Fibroblast of villous mesenchyme (primary cell): ENCODE measurements at regions not wholly inside any gene's neighbourhood (a gene's known extent, or its start where the extent isn't known, plus 50 kb on each side); places are given as distances from the start of the nearest gene placed in this dataset.

Experiments
- DNase-seq: peaks from one replicate; pipeline ENCODE4 v3.0.0-alpha.2; 2010; ENCODE audit warnings: low read depth
- H3K4me3 ChIP-seq: 2 replicates; pipeline ENCODE4 v1.5.1; 2011; ENCODE audit warnings: low read depth, mild to moderate bottlenecking, low read length
- CTCF ChIP-seq: IDR thresholded peaks from 2 replicates; pipeline ENCODE4 v1.5.1; 2012; ENCODE audit warnings: low read depth, mild to moderate bottlenecking, low read length; ENCODE audit not compliant: insufficient read depth

- TF ChIP-seq CTCF: no peak
- H3K4me3 ChIP-seq: no peak overlapping the region
- DNase-seq: peak; percentile 1
Measured at GRCh38 chr3:145197051-145197820, 963.7 kb downstream of the PLOD2 start.

GRCh38 chr3:145197821-145198220, 963.2 kb downstream of the PLOD2 start:
- H3K4me3 ChIP-seq: no peak overlapping the region
- peak; percentile 20 for DNase-seq
- no peak for TF ChIP-seq CTCF

GRCh38 chr3:145209561-145209960, 951.4 kb downstream of the PLOD2 start:
- no peak overlapping the region for H3K4me3 ChIP-seq
- TF ChIP-seq CTCF: no peak
- DNase-seq: peak; percentile 45

GRCh38 chr3:145219355-145220235, 941.4 kb downstream of the PLOD2 start:
- TF ChIP-seq CTCF: no peak
- no peak overlapping the region for H3K4me3 ChIP-seq
- DNase-seq: no peak

- H3K4me3 ChIP-seq: no peak overlapping the region
- DNase-seq: no peak
- no peak for TF ChIP-seq CTCF
Measured at GRCh38 chr3:145224886-145225285, 936.1 kb downstream of the PLOD2 start.

GRCh38 chr3:145243875-145244274, 917.1 kb downstream of the PLOD2 start:
- H3K4me3 ChIP-seq: no peak overlapping the region
- TF ChIP-seq CTCF: no peak
- DNase-seq: peak; percentile 84
